OCI-M1 (cell line): ENCODE measurements at regions not wholly inside any gene's neighbourhood (a gene's known extent, or its start where the extent isn't known, plus 50 kb on each side); places are given as distances from the start of the nearest gene placed in this dataset.

Source experiments
- DNase-seq: peaks from one replicate; lab custom pipeline; 2025; lab: John Stamatoyannopoulos, UW

DNA sequence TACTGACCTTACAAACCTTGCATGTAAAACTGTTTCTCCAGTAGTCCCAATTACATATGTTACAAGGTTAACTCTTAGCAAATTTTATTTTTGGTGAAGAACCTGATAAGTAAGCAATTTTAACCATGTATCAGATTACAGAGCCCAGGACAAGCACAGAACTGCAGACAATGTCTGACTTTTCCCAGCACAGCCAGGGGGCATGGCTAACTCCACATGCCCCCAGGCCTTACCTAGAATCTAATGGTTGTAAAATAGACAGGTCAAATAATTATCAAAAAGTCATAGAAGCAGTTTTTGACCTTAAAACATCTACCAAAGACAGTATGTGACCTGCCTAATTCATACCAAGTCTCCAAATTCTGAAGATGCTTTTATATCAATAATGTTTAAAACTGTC lies 364.1 kb downstream of the FOXO1 start:
- no peak for DNase-seq

DNA sequence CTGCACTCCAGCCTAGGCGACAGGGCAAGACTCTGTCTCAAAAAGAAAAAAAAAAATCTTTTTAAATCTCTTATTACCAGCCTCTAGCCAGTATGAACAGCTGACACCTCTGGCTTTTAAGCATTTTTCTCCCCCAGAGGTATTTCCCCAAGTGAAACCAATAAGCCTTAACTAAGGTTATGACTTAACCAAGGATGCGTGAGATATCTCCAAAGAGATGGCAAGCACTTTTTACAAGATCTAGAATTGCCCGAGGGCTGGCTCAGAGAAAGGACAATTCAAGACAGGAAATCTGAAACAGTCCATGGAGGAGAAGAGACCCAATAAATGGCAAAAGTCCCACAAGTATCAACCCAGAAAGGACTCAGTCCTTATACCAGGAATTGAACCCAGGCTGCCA lies 362.1 kb downstream of the FOXO1 start:
- no peak for DNase-seq

- no peak for DNase-seq
Measured at GRCh38 chr13:40306817-40307216, 359.6 kb downstream of the FOXO1 start.

- no peak for DNase-seq
Measured at GRCh38 chr13:40309881-40310280, 356.6 kb downstream of the FOXO1 start.

GRCh38 chr13:40311356-40312101 lies 354.9 kb downstream of the FOXO1 start:
- DNase-seq: no peak

DNA sequence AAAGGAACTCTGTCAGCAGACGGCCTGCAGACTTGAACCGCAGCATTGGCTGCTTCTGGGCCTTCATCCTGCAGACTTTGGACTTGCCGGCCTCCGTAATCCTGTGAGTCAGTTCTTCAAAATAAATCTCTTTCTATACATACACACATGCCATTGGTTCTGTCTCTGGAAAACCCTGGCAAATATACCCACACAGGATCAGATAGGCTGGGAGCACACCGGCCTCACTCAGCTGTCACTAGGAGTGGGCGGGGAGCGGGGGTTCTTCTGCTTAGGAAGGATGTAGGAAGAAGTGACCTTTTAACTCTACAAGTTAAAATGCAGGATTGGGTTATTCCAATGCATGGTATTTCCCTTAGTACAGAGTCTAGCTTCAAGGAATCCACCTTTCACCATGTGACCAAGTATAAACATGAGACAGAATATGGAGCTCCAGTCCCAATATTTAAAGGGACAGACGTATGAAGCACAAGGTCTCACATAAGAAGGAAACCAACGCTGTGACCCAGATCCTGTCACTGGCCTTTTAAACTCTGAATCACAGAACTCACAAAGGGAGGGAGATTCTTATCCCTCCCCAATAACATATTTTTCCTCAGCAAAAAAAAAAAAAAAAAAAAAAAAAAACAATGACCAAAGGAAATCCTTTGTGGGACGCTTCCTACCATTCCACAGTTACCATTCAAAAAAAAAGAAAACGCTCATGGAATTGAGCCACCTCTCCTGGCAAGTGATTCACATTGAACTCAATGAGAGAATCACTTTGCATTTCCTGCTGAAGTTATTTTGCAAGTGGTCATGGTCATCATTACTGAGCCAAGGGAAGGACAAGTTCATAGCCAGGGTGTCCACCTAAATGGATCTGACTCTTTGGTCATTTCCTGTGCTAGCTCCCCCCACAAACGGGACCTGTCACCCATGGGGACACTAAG lies 352.9 kb downstream of the FOXO1 start:
- DNase-seq: no peak

- no peak for DNase-seq
Measured at GRCh38 chr13:40315416-40316064, 350.9 kb downstream of the FOXO1 start.

DNA sequence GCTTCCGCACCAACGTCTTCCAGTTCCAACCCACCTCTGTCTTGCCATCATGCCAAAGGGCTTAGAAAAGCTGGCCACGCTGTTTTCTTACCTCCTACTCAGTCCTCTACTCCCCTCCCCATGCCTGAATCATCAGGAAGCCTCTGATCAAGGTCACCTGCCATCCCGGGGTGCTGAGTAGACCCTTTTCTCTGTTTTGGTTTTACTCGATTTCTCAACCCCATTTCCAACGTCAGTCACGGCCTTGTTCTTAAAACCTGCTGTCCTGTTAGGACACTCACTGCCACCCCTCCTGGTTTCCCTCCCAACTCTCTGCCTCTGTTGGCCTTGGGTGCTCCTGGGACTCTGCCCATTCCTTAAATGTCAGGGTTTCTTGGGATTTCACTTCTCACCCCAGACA lies 350.1 kb downstream of the FOXO1 start:
- DNase-seq: no peak

GRCh38 chr13:40317980-40318327 lies 348.5 kb downstream of the FOXO1 start:
- DNase-seq: no peak

- DNase-seq: no peak
Measured at GRCh38 chr13:40318366-40318765, 348.1 kb downstream of the FOXO1 start.

DNA sequence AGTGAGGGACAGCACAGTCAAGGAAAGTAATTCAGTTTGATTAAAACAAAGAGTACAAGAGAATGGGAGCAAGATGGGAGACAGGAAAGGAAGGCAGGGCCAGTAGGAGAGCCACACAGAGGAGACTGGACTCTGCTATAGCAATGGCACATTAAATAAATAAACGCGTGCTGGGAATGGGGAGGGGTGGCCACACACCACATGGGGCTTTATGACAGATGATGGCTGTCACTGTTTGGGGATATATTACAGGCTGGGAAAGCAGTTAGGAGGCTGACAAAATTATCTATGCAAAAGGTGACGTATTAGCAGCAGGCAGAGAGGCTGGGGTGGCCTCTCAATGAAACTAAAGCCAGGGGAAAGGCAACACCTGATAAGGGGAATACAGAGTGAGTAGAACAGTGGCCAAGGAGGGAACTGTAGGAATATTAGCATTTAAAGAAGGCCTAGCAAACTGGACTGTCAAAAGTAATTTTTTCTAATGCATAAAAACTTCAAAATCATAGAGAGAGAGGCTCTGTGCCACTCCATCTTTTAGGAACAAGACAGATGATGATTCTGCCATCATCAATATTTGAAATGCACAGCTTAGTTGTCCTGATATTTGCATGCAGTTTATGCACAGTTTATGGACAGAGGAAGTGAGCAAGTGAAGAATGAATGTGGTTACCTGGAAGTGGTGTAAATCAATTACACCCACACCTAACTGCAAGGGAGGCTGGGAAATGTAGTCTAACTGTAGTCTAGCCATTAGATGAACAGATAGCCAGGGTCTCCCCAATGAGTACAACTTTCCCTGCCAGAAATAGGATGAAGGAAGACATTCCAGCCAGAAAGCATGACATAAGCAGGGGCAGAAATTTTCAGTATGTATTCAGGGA lies 346.5 kb downstream of the FOXO1 start:
- no peak for DNase-seq

GRCh38 chr13:40328091-40328490 lies 338.4 kb downstream of the FOXO1 start:
- DNase-seq: no peak

DNA sequence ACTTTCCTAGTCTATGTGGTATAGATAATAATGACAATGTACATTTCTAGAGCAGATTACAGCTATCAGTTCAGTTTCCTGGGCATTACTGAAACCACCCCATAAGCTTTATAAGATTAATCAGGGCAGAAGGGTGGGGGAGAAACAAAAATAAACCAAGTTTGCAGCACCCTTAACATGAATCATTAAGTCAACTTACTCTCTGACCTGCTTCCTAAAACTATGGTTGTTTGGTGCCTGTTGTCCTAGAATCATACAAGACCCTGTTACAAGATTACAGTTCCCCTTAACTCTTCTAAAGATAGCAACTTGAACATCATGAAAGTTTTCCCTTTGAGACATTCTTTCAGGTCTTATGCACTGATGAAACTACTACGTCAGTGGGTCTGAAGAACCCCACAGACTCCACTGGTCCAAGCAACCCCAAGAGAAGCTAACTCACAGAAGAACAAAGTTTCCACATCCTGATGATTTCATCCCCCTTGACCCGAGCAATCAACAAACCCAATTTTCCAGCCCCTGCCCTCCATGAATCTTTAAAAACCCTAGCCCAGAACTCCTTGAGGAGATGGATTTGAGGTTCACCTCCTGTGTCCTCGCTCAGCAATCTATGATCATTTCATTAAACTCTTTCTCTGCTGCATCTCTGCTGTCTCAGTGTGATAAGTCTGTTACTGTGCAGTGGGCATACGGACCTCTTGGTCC lies 336.5 kb downstream of the FOXO1 start:
- no peak for DNase-seq

- no peak for DNase-seq
Measured at GRCh38 chr13:40330950-40331349, 335.5 kb downstream of the FOXO1 start.

- no peak for DNase-seq
Measured at GRCh38 chr13:40331802-40332201, 334.6 kb downstream of the FOXO1 start.

- DNase-seq: no peak
Measured at GRCh38 chr13:40333226-40333625, 333.2 kb downstream of the FOXO1 start.

DNA sequence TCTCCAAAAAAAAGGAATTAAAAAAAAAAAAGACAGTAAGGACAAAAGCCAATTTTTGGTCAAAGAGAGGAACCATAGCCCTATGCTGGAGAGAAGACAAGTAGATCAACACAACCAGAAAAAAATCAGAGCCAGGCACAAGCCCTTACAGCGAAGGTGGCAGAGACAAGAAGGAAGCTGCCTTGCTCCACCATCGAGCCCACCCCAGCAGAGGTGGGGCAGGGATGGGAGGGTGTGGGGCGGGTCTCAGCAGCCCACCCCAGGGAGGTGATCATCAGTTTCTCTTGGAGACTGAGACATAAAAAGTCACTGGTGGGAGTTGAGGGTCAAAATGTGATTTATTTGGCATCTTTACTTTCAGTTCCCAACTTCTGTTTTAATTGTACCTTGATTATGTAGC lies 332.4 kb downstream of the FOXO1 start:
- DNase-seq: no peak

DNA sequence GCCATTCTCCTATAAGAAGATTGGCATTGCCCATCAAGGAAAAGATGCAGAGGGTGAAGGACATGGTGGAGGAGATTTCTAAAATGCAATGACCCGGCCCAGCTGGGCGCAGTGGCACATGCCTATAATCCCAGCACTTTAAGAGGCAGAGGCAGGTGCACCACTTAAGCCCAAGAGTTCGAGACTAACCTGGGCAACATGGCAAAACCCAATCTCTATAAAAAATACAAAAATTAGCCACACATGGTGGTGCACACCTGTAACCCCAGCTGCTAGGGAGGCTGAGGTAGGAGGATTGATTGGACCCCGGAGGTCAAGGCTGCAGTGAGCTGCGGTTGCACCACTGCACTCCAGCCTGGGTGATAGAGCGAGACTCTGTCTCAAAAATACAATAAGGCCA lies 331.8 kb downstream of the FOXO1 start:
- no peak for DNase-seq

DNA sequence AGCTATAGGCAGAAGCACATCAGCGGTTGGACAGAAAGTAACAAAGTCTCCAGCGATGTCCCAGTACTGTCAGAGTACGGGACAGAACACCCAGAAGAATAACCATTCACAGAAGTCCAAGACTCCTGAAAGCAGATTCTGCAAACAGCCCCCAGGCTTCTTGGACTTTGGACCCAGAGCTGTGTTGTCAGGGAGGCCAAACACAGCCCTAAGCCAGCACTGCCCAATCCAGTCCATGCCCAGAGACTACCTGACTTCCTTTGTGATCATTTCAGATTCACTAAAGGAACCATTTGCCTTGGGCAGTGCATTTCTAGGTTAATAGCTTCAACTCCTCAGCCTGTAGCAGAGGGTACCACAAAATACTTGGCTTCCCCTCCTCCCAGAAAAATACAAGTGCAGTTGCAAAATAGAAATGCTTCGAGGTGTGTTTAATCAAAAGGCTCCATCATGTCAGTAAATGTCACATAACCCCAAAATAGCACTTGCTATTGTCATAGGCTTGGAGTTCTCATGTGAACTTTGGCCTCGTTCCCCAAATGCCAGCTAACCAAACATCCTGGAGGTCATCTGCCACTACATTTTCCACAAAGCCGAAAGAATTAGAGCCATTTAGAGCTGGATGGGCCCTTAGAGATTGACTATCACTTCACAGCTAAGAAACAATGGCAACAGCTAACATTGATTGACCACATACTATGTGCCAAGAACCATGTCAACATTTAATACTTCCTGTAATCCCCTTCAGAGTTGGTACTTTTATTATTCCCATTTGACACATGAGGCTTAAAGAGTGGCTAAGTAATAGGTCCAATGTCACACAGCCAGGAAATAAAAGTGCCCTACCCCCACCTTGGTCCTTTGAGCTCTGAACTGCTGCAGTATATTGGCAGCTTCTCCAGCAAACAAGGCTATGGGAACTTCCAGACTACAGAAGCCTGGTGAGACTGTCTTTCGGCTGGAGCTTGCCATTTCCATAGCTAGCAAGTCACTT lies 329.9 kb downstream of the FOXO1 start:
- DNase-seq: no peak

- no peak for DNase-seq
Measured at GRCh38 chr13:40337651-40338050, 328.8 kb downstream of the FOXO1 start.
